Neural progenitor cell (in vitro differentiated cells): ENCODE measurements at regions not wholly inside any gene's neighbourhood (a gene's known extent, or its start where the extent isn't known, plus 50 kb on each side); places are given as distances from the start of the nearest gene placed in this dataset.

Source experiments
- DNase-seq: peaks from one replicate; pipeline ENCODE4 v3.0.0-alpha.2; 2016; ENCODE audit warnings: low spot score
- H2AFZ ChIP-seq: fragments of 200-600 bp; sonication (generic); replicated peaks from 2 replicates; pipeline ENCODE4 v1.6.1; 2016; ENCODE audit warnings: antibody characterized with exemption
- H3F3A ChIP-seq: fragments of 200-600 bp; sonication (generic); 2 replicates; pipeline ENCODE4 v1.6.1; 2016; ENCODE audit warnings: antibody characterized with exemption, low read depth
- H3K27ac ChIP-seq: fragments of 200-600 bp; sonication (generic); 2 replicates; pipeline ENCODE4 v1.5.1; 2016; ENCODE audit warnings: mild to moderate bottlenecking
- H3K27me3 ChIP-seq: fragments of 200-600 bp; sonication (generic); 2 replicates; pipeline ENCODE4 v1.6.1; 2016; ENCODE audit warnings: mild to moderate bottlenecking, moderate library complexity
- H3K36me3 ChIP-seq: fragments of 200-600 bp; sonication (generic); 2 replicates; pipeline ENCODE4 v1.5.1; 2016
- H3K4me1 ChIP-seq: fragments of 200-600 bp; sonication (generic); 2 replicates; pipeline ENCODE4 v1.6.1; 2016; ENCODE audit warnings: mixed run types
- H3K4me2 ChIP-seq: fragments of 200-600 bp; sonication (generic); 2 replicates; pipeline ENCODE4 v1.6.1; 2016
- H3K4me3 ChIP-seq: fragments of 200-600 bp; sonication (generic); 2 replicates; pipeline ENCODE4 v1.5.1; 2016
- H3K79me2 ChIP-seq: fragments of 200-600 bp; sonication (generic); 2 replicates; pipeline ENCODE4 v1.6.1; 2016; ENCODE audit warnings: low read depth
- H3K9ac ChIP-seq: fragments of 200-600 bp; sonication (generic); 2 replicates; pipeline ENCODE4 v1.6.1; 2016
- H3K9me3 ChIP-seq: fragments of 200-600 bp; sonication (generic); 2 replicates; pipeline ENCODE4 v1.5.1; 2016; ENCODE audit warnings: low read depth
- H4K20me1 ChIP-seq: fragments of 200-600 bp; sonication (generic); 2 replicates; pipeline ENCODE4 v1.6.1; 2016; ENCODE audit warnings: low read depth
- H3K27ac Mint-ChIP-seq: 3 replicates; pipeline ENCODE4 v1.8.0; 2021; ENCODE audit warnings: mixed read lengths
- H3K27me3 Mint-ChIP-seq: 2 replicates; pipeline ENCODE4 v1.8.0; 2022; ENCODE audit warnings: low read depth, mild to moderate bottlenecking, inconsistent platforms, moderate library complexity, mixed read lengths; ENCODE audit not compliant: insufficient read depth
- H3K36me3 Mint-ChIP-seq: 3 replicates; pipeline ENCODE4 v1.8.0; 2021; ENCODE audit warnings: mixed read lengths
- H3K4me1 Mint-ChIP-seq: 3 replicates; pipeline ENCODE4 v1.8.0; 2021; ENCODE audit warnings: mixed read lengths
- H3K4me3 Mint-ChIP-seq: 3 replicates; pipeline ENCODE4 v1.8.0; 2021; ENCODE audit warnings: mild to moderate bottlenecking, moderate library complexity, mixed read lengths
- H3K9me3 Mint-ChIP-seq: 3 replicates; pipeline ENCODE4 v1.8.0; 2020; ENCODE audit warnings: mixed read lengths
- CTCF ChIP-seq: fragments of 200-600 bp; sonication (generic); IDR thresholded peaks from 2 replicates; pipeline ENCODE4 v1.5.1; 2017; ENCODE audit warnings: antibody characterized with exemption, mild to moderate bottlenecking
- EZH2 ChIP-seq: fragments of 200-600 bp; sonication (generic); IDR thresholded peaks from 2 replicates; pipeline ENCODE4 v1.6.1; 2017; ENCODE audit warnings: antibody characterized with exemption, mild to moderate bottlenecking, moderate library complexity
- EZH2phosphoT487 ChIP-seq: fragments of 200-600 bp; sonication (generic); IDR thresholded peaks from 2 replicates; pipeline ENCODE4 v1.6.1; 2017; ENCODE audit warnings: antibody characterized with exemption

GRCh38 chr2:175525975-175526374 is 344.5 kb upstream of the ATP5MC3 start:
- H2AFZ ChIP-seq: no peak overlapping the region
- no peak overlapping the region for H3K4me3 ChIP-seq
- H3K27me3 ChIP-seq: no peaks in the 10 kb centered on the region
- no peak overlapping the region for H3K27ac ChIP-seq
- Mint-ChIP-seq H3K27ac (no peak overlapping the region), H3K4me1 (no peaks in the 10 kb centered on the region), H3K27me3 (no peaks in the 10 kb centered on the region), H3K4me3 (no peak overlapping the region), H3K36me3 (no peaks in the 10 kb centered on the region), H3K9me3 (no peaks in the 10 kb centered on the region)
- no peaks in the 10 kb centered on the region for H4K20me1 ChIP-seq
- TF ChIP-seq CTCF (no peak), EZH2 (no peak), EZH2phosphoT487 (no peak)
- no peak for DNase-seq
- H3K4me1 ChIP-seq: no peaks in the 10 kb centered on the region
- H3K4me2 ChIP-seq: no peak overlapping the region
- no peaks in the 10 kb centered on the region for H3F3A ChIP-seq
- no peak overlapping the region for H3K9ac ChIP-seq
- H3K36me3 ChIP-seq: no peaks in the 10 kb centered on the region
- H3K9me3 ChIP-seq: peaks cover 2% of the 10 kb centered on the region
- H3K79me2 ChIP-seq: no peaks in the 10 kb centered on the region

- Mint-ChIP-seq H3K27ac (no peak overlapping the region), H3K4me1 (no peaks in the 10 kb centered on the region), H3K4me3 (no peak overlapping the region), H3K9me3 (peaks cover 4% of the 10 kb centered on the region), H3K27me3 (no peaks in the 10 kb centered on the region), H3K36me3 (no peaks in the 10 kb centered on the region)
- Histone ChIP-seq H3K9ac (no peak overlapping the region), H3K27ac (no peak overlapping the region), H3K79me2 (no peaks in the 10 kb centered on the region), H3K4me2 (no peak overlapping the region), H3K27me3 (no peaks in the 10 kb centered on the region), H2AFZ (no peak overlapping the region), H4K20me1 (no peaks in the 10 kb centered on the region), H3F3A (no peaks in the 10 kb centered on the region), H3K36me3 (no peaks in the 10 kb centered on the region), H3K4me3 (no peak overlapping the region), H3K4me1 (no peaks in the 10 kb centered on the region), H3K9me3 (no peaks in the 10 kb centered on the region)
- TF ChIP-seq EZH2phosphoT487: no peak
- TF ChIP-seq EZH2: no peak
- TF ChIP-seq CTCF: no peak
- no peak for DNase-seq
Observed at GRCh38 chr2:175523001-175523400, 341.5 kb upstream of the ATP5MC3 start.

- Mint-ChIP-seq H3K4me3 (no peak overlapping the region), H3K27me3 (peaks cover 3% of the 10 kb centered on the region), H3K9me3 (peaks cover 4% of the 10 kb centered on the region), H3K4me1 (no peaks in the 10 kb centered on the region), H3K27ac (no peak overlapping the region), H3K36me3 (no peaks in the 10 kb centered on the region)
- TF ChIP-seq CTCF (no peak), EZH2phosphoT487 (no peak), EZH2 (no peak)
- Histone ChIP-seq H3K79me2 (no peaks in the 10 kb centered on the region), H3K36me3 (no peaks in the 10 kb centered on the region), H3K4me2 (no peak overlapping the region), H3F3A (no peaks in the 10 kb centered on the region), H3K4me3 (no peak overlapping the region), H2AFZ (no peak overlapping the region), H3K9ac (no peak overlapping the region), H3K27ac (no peak overlapping the region), H4K20me1 (no peaks in the 10 kb centered on the region), H3K4me1 (no peaks in the 10 kb centered on the region), H3K27me3 (no peaks in the 10 kb centered on the region), H3K9me3 (no peaks in the 10 kb centered on the region)
- no peak for DNase-seq
Observed at GRCh38 chr2:175518206-175518605, 336.7 kb upstream of the ATP5MC3 start.

GRCh38 chr2:175516555-175516954 is 335.0 kb upstream of the ATP5MC3 start:
- Histone ChIP-seq H2AFZ (no peak overlapping the region), H3K9me3 (no peaks in the 10 kb centered on the region), H3K4me3 (no peak overlapping the region), H3F3A (no peaks in the 10 kb centered on the region), H3K36me3 (no peaks in the 10 kb centered on the region), H3K79me2 (no peaks in the 10 kb centered on the region), H3K27ac (no peak overlapping the region), H3K9ac (no peak overlapping the region), H3K27me3 (no peaks in the 10 kb centered on the region), H4K20me1 (no peaks in the 10 kb centered on the region), H3K4me2 (no peak overlapping the region), H3K4me1 (no peaks in the 10 kb centered on the region)
- TF ChIP-seq CTCF: no peak
- TF ChIP-seq EZH2phosphoT487: no peak
- TF ChIP-seq EZH2: no peak
- Mint-ChIP-seq H3K4me3 (no peak overlapping the region), H3K27ac (no peak overlapping the region), H3K9me3 (peaks cover 4% of the 10 kb centered on the region), H3K4me1 (no peaks in the 10 kb centered on the region), H3K27me3 (peaks cover 3% of the 10 kb centered on the region), H3K36me3 (no peaks in the 10 kb centered on the region)
- no peak for DNase-seq
